HTR-8/SVneo (cell line): ENCODE measurements at regions not wholly inside any gene's neighbourhood (a gene's known extent, or its start where the extent isn't known, plus 50 kb on each side); places are given as distances from the start of the nearest gene placed in this dataset.
A peak's percentile ranks its signal among the peaks of the same experiment; 100 is the strongest.

Experiments used
- DNase-seq: peaks from one replicate; pipeline ENCODE4 v3.0.0; 2011; ENCODE audit warnings: low spot score, mixed read lengths; ENCODE audit not compliant: insufficient read length
- FAIRE-seq: peaks from 2 replicates; lab custom pipeline; 2011; peaks lifted over from hg19 to GRCh38; lab: Jason Lieb, UNC

DNA sequence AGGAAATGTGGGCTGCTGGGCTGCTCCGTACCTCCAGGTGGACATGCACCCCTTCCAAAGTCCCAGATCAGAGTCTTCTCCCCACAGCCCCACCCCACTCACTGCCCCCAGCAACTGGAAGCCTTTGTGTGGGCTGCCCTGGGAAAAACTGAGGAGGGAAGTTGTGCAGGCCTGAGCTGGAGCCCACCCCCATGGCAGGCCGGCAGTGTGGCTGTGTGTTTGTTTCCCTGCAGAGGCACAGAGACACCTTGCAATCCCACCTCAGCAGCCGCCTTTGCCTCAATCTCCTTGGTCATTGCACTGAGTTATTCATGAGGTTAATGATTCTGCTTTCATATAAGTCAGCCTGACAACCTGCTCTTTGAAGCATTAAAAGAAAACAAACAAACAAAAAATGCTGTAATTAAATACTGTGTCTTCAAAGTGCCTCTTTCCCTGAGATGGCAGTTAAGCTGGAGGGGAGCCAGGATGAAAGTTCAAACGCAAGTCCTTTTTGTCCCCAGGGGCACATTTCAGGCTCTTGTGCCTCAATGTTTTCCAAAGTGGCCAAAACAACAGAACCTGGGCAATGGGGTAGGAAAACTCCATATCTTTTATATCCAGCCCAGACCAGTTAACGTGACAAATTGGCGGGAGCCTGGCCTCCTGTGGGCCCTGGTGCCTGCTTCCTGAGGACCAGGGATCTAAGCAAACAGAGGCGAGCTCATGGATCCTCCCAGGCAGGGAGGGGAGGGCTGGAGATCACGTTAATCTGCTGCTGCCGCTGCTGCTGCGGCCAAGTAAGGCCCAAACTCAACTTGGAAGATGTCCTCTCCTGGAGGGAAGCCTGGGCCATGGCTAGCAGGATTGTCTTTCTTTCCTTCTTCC lies 51.9 kb upstream of the TSPAN11 start:
- DNase-seq = no peak
- no peak for FAIRE-seq

DNA sequence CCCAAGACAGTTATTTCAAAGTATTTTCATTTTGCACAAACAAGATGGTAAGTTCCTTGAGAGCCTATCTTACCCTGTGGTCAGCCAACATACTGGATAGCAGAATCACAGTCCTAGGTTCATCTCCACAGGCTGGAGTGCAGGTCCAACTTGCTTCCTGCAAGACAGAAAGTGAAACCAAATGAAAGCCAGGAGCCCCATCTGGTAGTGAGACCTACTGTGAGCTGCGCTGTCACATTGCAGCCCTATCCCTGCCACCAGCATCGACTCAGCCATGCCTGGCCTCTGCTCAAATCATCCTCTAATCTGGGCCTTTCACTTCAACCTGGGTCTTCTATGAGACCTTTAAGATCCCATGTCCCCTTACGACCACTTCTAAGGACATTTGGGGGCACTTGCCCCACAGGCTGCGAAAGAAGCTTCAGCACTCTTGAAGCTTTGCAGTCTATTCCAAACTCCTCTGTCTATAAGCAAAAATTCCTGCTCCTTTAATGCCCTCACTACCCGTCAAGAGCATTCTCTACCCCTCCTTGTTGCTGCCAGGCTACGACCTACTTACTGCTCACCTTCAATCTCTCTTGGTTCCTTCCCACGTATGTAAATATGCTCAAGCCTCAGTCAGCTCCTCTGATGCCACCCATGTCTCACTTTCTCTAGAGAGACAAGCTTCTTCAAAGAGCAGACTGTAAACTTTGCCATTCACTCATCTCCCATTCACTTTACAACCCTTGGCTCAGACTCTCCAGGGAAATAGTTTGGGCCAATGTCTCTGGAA lies 55.9 kb upstream of the TSPAN11 start:
- DNase-seq = no peak
- no peak for FAIRE-seq

DNA sequence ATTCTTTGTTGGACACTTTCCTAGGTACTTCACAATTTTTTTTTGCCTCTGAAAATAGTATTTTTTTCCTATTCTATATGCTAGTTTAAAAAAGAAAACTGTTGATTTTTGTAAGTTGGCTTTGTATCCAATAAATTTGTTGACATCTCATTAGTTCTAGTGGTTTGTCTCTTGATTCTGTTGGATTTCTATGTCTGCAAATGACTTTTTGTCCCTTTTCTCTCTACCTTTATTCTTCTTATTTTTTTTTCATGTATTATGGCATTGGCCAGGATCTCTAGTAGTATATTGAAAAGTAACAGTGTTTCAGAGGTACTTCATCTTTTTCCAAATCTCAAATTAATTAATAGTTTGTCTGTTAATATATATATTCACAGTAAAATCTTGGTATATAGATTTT lies 59.1 kb upstream of the TSPAN11 start:
- FAIRE-seq (no peak), DNase-seq (no peak)

DNA sequence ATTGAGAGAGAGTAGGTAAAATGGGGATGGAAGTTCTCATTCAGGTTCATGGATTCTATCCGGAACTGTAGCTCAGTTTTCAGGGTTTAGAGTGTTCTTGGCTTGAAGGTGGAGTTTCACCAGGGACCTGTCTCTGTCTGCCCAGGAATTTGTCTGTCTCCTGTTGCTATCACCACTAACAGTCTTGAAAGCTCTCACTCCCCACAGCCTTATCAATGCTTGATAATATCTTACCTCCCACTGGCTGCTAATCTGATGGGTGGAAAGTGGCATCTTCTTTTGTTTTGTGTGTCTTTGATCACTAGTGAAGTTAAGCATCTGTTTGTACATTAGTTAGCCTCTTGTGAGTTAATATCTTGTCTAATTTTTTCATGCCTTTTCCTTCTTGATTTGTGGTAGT lies 60.3 kb upstream of the TSPAN11 start:
- no peak for DNase-seq
- no peak for FAIRE-seq

DNA sequence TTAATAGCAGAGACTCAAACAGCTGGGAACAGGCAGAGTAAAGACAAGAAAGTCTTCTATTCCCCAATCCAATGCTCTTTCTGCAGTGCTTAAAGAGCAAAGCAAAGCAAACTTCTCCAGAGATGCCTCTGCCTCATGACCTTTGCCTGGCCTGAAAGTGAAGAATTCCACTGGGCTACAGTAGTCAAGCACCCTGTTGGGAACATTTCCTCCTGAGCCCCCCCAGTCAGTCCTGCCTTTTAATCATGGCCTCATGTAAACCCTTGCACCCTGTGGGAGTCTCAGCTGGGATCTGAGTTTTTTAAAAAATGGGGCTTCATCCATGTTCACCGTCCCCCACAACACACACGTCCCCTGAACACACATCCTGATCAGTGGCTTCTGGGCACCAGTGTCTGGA lies 62.7 kb upstream of the TSPAN11 start:
- FAIRE-seq (no peak), DNase-seq (no peak)

DNA sequence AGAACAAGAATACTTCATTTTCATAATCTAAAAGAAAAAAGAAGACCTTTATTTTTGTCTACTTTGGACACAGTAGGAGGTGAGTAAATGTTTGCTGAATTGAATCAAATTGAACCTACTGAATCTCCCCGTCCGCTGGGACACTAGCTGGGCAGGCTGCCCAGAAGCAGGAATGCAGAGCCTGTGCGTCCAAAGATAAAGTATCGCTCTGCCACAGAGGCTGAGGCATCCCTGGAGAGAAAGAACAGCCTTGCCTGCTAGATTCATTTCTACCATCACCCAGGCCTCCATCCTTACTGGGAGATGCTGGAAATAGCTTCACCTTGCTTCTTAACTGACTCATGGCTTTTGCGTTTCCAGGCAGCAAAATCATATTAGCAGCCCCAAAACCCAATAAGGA lies 64.1 kb upstream of the TSPAN11 start:
- FAIRE-seq = no peak

DNA sequence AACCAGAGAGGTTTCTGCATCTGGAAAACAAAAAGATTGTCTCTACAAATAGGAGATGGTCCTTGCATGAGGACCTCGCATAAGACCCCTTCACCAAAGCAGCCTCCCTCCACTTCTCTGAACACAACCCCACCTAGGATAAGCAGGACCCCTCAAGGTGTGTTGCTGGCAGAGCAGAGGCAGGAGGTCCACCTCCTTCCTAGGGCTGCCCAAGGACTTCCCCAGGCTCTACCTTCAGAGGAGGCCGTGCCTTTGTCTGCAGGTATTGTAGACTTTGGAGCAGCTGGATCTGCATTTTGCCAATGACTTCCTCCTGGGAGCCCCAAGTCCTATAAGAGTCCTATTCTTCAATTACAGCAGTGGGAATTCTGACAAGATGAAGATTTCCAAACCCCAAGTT lies 67.3 kb upstream of the TSPAN11 start:
- DNase-seq = no peak
- no peak for FAIRE-seq

More for the DNA sequence above, 64.1 kb upstream of the TSPAN11 start:
- DNase-seq = no peak

DNA sequence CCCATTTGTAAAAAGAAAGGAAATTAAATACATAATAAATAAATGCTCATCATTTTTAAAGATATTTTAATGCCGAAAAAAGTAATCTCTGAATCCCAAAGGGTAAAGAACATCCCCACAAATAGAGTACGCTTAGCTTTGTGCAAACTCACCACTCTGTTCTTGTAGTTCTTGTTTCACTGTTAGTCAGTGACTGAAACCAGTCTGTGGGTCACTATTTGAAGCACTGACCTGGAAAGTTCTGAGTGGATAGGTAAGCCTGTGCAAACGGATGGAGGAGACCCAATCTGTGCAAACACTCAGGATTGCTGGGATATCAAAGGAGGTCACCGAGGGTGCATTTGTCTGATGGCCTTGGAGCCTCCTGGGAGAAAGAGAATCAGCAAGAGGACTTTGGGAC lies 68.1 kb upstream of the TSPAN11 start:
- DNase-seq = no peak
- FAIRE-seq = peak; percentile 20

DNA sequence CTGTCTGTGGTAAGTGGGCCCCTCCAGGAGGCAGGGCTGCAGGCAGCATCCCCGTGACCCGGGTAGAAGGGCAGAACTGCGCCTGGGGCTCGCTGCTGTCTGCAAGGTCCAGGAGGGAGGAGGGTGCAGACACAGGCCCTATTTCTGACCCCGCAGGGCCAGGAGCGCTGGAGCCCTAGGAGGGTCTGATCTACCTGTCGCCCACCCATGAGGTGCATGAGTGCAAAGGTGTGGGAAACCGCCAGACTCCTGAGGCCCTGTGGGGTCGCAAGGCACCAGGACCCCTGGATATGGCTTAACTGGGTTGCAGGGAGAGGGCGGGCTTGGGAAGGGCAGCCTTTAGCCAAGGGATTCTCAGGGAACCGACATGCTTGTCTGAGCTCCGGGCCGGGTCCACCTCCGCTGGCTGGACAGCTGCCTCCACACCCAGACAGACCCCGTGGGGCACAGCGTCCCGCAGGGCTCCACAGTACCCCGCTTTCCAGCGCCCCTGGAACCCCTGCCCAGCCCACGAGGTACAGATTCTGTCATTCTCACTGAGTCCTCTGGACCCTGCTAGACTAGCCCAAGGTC lies 72.9 kb upstream of the TSPAN11 start:
- FAIRE-seq = no peak
- no peak for DNase-seq

DNA sequence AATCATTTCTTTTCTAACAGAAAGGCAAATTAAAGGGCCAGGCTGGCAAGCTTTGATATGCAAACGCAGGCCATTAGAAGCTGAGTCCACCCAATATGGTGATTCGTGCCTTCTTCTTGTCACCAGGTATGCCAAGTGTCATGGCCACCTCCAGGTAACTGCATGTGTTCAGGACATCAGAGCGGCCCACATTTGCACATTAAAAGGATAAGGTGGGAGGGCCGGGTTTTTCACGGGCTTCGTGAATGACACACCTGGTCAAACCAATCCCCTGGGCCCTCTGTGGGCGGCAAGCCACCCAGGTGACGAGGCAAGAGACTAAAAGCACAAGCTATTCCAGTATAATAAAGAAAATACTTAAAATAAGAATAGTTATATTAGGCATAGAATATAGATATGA lies 75.9 kb upstream of the TSPAN11 start:
- DNase-seq = no peak

DNA sequence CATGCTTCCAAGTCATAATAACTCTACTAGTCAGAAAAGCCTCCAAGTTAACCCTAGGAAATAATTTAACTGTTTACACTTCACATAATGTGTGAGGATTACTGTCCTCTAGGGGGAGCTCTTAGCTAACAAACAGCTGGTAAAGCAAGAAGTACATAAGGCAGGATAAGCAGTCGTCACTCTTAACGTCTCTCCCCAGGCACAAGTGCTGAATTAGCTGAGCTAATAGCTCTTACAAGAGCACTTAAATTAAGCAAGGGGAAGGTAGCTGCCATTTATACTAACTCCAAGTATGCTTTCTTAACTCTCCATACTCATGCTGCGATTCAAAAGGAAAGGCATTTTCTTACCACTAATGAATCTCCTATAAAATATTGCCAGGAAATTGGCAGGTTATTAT lies 79.3 kb upstream of the TSPAN11 start:
- FAIRE-seq (peak; percentile 68), DNase-seq (peak; percentile 25)

More for the DNA sequence above, 75.9 kb upstream of the TSPAN11 start:
- no peak for FAIRE-seq

DNA sequence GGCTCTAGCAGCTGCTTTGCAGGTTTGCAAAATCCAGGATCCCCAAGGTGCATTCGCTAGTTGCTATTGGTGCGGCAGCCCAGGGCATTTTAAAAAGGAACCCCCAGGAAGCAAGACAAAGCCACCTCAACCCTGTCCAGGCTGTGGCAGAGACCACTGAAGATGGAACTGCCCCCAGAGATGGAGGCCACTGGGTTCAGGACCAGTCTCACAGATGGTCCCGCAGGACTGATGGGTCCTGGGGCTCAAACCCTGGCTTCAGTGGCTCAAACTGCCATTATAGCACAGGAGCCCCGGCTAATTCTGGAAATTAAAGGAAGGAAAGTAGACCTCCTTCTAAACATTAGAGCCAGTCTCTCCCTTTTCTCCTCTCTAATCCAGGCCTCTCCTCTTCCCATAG lies 79.8 kb upstream of the TSPAN11 start:
- FAIRE-seq (no peak), DNase-seq (no peak)

DNA sequence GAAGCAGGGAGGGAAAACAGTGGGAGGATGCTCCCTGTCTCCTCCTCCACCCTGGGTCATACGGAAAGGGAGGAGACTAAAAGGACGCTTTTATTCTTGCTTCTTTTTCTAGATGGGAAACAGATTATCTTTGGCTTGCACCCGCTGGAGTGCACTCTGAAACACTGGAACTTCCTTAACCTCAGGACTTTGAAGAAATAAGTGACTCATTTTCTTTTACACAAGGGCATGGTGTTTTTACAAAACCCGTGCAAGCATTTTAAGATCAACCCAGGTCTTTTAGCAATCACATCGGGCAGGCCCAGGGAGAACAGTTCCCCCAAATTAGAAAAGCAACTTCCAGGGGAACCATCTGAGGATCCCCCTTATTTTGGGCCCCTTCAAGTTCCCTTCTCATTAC lies 80.9 kb upstream of the TSPAN11 start:
- FAIRE-seq = no peak
- DNase-seq = no peak

DNA sequence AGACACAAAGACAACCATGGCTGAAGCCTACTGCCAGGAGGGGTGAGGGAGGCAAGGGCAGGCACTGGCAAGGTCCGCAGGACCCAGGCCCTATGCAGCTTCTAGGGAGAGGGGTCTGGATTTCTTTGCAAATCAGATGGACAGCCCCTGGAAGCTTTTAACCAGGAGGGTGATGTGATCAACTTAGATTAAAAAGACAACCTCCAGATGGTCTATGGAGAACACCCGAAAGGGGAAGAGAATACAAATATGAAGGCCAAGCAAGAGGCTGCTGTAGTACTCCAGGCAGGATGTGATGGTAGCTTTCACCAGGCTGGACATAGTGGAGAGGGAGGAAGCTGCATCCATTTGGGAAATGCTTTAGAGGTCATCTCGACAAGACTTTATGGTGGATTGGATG lies 83.3 kb upstream of the TSPAN11 start:
- DNase-seq = no peak
- no peak for FAIRE-seq

DNA sequence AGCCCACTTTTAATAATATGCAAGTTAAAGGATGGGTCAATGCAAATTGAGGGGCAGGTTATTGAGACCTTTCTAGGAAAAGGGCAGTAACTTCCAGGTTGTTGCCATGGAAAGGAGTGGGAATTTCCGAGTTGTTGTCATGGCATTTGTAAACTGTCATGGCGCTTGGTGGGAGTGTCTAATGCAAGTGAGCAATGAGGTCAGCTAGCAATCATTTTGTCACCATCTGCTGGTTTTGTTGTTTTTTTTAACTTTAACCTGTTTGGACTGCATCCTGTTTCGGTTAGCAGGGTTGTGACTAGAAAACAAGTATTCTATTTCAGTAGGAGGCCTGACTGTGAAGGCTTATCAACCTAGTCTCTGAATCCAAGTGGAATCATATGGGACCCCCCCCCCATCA lies 85.8 kb upstream of the TSPAN11 start:
- no peak for FAIRE-seq
- no peak for DNase-seq

DNA sequence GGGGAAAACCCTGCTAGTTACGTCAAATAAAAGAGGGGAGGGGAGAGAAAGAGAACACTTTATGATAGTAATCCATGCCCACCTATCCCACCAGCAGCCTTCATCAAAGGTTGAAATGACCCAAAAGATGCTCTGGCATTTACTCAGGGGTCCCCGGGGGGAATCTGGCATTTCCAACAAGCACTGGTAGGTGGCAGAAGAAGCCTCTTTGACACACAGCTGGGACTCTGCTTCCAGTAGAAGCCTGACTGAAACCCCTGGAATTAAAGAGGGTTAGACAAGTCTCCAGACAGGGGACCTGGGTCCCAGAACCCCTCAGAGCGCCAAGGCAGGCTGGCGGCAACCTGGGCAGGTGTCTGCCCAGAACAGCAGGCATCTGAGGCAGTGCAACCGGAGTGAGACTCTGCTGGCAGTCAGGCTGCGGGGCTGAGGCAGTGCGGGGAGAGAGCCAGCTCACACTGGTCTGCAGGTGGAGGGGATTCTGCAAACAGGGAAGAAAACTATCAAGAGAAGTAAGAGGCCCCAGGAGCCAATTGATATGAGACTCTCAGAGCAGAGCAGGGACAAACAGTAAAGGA lies 85.0 kb upstream of the CAPRIN2 start:
- FAIRE-seq (no peak), DNase-seq (no peak)

DNA sequence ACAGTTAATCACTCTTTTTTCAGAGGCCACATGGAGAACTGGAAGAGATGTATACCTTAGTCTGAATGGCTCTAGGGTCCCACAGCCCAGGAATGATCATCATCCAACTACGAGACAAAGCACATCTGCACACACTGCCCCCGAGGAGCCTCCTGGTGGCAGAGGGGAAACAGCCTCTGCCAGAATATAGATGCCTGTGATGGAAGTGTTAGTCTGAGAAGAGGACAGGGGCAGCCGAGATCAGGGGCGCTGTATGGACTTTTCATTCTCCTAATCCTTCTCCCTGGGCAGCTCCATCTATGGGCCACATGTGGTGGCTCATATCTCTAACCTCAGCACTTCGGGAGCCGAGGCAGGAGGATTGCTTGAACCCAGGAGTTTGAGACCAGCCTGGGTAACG lies 82.8 kb upstream of the CAPRIN2 start:
- no peak for DNase-seq
- no peak for FAIRE-seq

DNA sequence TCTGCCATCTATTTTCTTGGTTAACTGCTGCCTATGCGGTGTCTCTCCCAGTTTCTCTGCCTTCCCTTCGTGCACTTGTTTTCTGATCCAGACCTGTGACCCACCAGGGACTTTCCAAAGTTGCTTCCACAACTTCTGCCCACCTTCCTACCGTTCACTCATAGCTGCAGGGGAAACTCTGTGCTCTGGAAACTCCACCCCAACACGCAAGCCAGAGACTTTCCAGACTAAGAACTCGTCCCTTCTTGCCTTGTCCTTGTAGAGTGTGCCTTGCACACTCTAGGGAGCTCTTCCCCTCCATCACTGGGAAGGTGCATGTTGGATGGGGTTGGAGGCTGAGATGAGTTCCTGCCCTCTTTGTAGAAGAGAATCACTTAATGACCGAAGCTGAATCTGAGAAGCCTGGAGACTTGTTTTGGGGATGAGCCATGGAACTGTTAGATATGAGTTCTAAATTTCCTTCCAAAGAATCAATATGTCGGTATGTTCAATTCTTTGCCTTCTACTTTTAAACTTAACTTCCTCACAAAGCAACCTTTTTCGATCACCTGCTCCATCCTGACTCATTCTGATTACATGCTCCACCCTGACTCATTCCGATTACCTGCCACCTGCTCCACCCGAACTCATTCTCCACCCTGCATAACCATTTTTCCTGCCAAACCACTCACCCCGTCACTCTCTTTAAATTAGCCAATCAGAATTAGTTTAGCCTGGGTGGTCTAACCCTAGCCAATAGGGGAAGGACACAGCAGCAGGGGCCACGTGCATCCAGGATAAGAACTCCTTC lies 82.1 kb upstream of the CAPRIN2 start:
- FAIRE-seq (no peak), DNase-seq (no peak)

DNA sequence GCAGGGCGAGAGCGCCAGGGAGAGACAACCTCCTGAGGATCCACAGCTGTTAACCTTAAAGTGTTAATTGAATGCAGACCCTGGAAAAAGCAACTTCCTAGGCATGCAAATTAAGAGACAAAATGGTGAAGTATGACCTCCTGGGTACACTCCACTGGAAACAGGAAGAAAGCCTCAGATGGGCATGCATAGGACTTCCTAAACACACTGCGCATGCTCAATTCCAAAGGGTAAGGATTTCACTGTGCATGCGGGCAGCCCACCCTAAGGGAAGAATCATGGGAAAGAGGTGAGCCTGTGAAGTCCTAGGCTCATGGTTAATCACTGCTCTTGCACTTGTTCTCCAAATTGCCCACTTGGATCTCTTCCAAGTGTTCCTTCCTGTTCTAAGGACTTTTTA lies 80.5 kb upstream of the CAPRIN2 start:
- DNase-seq (no peak), FAIRE-seq (no peak)

DNA sequence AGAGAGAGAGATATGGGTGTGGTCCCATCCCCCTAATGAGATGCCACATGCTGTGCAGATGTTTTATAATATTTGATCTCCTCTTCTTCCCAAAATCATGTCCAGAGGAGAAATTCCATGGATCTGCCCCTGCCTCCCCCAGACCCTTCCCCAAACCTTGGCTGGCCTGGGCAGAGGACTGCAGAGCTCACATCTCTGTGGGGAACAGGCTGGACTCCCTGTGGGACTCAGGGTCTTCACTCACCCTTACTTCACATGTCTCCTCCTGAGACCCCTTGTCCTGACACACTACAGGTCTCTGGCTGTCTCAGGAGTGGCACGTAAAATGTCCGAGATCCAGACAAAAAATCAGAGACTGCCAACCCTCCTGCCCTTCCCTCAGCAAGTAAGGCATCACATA lies 76.0 kb upstream of the CAPRIN2 start:
- FAIRE-seq = no peak

More for the DNA sequence above, 76.0 kb upstream of the CAPRIN2 start:
- no peak for DNase-seq
